ENCODE measurements at regions not wholly inside any gene's neighbourhood (a gene's known extent, or its start where the extent isn't known, plus 50 kb on each side); places are given as distances from the start of the nearest gene placed in this dataset.

DNA sequence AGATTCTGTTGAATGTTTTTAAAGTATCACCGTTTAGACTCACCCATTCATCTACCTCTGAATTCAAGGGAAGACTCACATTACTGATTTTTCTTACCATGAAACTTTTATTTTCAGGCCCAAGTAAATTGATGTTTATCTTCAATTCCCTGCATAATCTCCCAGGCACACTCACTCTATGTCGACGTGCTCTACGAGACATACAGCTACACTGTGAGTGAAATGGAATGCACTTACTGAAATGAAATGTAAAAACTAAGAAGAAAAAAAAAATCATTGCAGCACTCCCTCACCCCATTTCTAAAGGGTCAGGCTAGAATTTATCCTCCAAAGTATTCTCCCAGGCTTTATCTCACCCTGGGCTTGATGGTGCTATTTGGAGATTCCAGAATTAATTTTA is 987.9 kb downstream of the CCSER2 start:
- TF ChIP-seq, protein P1, sequence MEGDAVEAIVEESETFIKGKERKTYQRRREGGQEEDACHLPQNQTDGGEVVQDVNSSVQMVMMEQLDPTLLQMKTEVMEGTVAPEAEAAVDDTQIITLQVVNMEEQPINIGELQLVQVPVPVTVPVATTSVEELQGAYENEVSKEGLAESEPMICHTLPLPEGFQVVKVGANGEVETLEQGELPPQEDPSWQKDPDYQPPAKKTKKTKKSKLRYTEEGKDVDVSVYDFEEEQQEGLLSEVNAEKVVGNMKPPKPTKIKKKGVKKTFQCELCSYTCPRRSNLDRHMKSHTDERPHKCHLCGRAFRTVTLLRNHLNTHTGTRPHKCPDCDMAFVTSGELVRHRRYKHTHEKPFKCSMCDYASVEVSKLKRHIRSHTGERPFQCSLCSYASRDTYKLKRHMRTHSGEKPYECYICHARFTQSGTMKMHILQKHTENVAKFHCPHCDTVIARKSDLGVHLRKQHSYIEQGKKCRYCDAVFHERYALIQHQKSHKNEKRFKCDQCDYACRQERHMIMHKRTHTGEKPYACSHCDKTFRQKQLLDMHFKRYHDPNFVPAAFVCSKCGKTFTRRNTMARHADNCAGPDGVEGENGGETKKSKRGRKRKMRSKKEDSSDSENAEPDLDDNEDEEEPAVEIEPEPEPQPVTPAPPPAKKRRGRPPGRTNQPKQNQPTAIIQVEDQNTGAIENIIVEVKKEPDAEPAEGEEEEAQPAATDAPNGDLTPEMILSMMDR (IDR thresholded peaks at IDR 0.05) = no peak
- TF ChIP-seq POLR2A (IDR thresholded peaks at IDR 0.05) = no peak
